ENCODE measurements at regions not wholly inside any gene's neighbourhood (a gene's known extent, or its start where the extent isn't known, plus 50 kb on each side); places are given as distances from the start of the nearest gene placed in this dataset.

- no peak for TF ChIP-seq TAF1 (IDR thresholded peaks at IDR 0.05; ENCODE audit: borderline replicate concordance, insufficient read depth, low read length)
- TF ChIP-seq, protein P1, sequence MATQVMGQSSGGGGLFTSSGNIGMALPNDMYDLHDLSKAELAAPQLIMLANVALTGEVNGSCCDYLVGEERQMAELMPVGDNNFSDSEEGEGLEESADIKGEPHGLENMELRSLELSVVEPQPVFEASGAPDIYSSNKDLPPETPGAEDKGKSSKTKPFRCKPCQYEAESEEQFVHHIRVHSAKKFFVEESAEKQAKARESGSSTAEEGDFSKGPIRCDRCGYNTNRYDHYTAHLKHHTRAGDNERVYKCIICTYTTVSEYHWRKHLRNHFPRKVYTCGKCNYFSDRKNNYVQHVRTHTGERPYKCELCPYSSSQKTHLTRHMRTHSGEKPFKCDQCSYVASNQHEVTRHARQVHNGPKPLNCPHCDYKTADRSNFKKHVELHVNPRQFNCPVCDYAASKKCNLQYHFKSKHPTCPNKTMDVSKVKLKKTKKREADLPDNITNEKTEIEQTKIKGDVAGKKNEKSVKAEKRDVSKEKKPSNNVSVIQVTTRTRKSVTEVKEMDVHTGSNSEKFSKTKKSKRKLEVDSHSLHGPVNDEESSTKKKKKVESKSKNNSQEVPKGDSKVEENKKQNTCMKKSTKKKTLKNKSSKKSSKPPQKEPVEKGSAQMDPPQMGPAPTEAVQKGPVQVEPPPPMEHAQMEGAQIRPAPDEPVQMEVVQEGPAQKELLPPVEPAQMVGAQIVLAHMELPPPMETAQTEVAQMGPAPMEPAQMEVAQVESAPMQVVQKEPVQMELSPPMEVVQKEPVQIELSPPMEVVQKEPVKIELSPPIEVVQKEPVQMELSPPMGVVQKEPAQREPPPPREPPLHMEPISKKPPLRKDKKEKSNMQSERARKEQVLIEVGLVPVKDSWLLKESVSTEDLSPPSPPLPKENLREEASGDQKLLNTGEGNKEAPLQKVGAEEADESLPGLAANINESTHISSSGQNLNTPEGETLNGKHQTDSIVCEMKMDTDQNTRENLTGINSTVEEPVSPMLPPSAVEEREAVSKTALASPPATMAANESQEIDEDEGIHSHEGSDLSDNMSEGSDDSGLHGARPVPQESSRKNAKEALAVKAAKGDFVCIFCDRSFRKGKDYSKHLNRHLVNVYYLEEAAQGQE (IDR thresholded peaks at IDR 0.05; ENCODE audit: insufficient read depth in 1 of 2, low read depth in 2 of 2, low read length in 2 of 2): no peak
- no peak for TF ChIP-seq SIN3A (IDR thresholded peaks at IDR 0.05; ENCODE audit: borderline replicate concordance, insufficient read depth, low read length)
- no peak for TF ChIP-seq FOXP2 (optimal IDR thresholded peaks at IDR 0.05; ENCODE audit: borderline replicate concordance, extremely low read depth, extremely low read length, insufficient read depth)
- TF ChIP-seq POLR2AphosphoS5 (IDR thresholded peaks at IDR 0.05; ENCODE audit: low read depth, low read length): no peak
These were observed 108.4 kb upstream of the TBX20 start for GRCh38 chr7:35362341-35362740.

DNA sequence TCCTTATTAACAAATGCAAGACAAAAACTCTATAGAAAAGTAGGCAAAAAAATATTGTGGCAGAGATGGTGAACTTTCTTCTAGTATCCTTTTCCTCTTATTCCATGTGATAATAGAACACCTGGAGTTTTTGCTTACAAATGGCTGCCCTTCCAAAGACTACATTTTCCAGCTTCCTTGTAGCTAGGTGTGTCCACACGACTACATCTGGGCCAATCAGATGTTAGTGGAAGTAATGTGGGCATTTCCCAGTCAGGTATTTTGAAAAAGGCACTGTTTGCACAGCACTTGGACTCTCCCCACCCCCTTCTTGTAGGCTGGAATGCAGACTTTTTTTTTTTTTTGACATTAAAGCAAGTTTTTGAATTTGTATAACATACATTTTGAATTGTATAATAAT lies 105.5 kb upstream of the TBX20 start:
- TF ChIP-seq SIN3A (IDR thresholded peaks at IDR 0.05; ENCODE audit: borderline replicate concordance, insufficient read depth, low read length) (no peak), POLR2AphosphoS5 (IDR thresholded peaks at IDR 0.05; ENCODE audit: low read depth, low read length) (no peak), FOXP2 (optimal IDR thresholded peaks at IDR 0.05; ENCODE audit: borderline replicate concordance, extremely low read depth, extremely low read length, insufficient read depth) (no peak), TAF1 (IDR thresholded peaks at IDR 0.05; ENCODE audit: borderline replicate concordance, insufficient read depth, low read length) (no peak)
- TF ChIP-seq, protein P1 (IDR thresholded peaks at IDR 0.05; ENCODE audit: insufficient read depth in 1 of 2, low read depth in 2 of 2, low read length in 2 of 2): no peak

- TF ChIP-seq POLR2AphosphoS5 (IDR thresholded peaks at IDR 0.05; ENCODE audit: low read depth, low read length) (no peak), SIN3A (IDR thresholded peaks at IDR 0.05; ENCODE audit: borderline replicate concordance, insufficient read depth, low read length) (no peak), FOXP2 (optimal IDR thresholded peaks at IDR 0.05; ENCODE audit: borderline replicate concordance, extremely low read depth, extremely low read length, insufficient read depth) (no peak), TAF1 (IDR thresholded peaks at IDR 0.05; ENCODE audit: borderline replicate concordance, insufficient read depth, low read length) (no peak)
- TF ChIP-seq, protein P1 (IDR thresholded peaks at IDR 0.05; ENCODE audit: insufficient read depth in 1 of 2, low read depth in 2 of 2, low read length in 2 of 2): no peak
These were observed 102.6 kb upstream of the TBX20 start for GRCh38 chr7:35356495-35356894.

GRCh38 chr7:35355911-35356310 lies 102.0 kb upstream of the TBX20 start:
- TF ChIP-seq SIN3A (IDR thresholded peaks at IDR 0.05; ENCODE audit: borderline replicate concordance, insufficient read depth, low read length): no peak
- TF ChIP-seq, protein P1 (IDR thresholded peaks at IDR 0.05; ENCODE audit: insufficient read depth in 1 of 2, low read depth in 2 of 2, low read length in 2 of 2): no peak
- TF ChIP-seq POLR2AphosphoS5 (IDR thresholded peaks at IDR 0.05; ENCODE audit: low read depth, low read length): no peak
- no peak for TF ChIP-seq TAF1 (IDR thresholded peaks at IDR 0.05; ENCODE audit: borderline replicate concordance, insufficient read depth, low read length)
- TF ChIP-seq FOXP2 (optimal IDR thresholded peaks at IDR 0.05; ENCODE audit: borderline replicate concordance, extremely low read depth, extremely low read length, insufficient read depth): no peak

- TF ChIP-seq, protein P1 (IDR thresholded peaks at IDR 0.05; ENCODE audit: insufficient read depth in 1 of 2, low read depth in 2 of 2, low read length in 2 of 2): no peak
- TF ChIP-seq SIN3A (IDR thresholded peaks at IDR 0.05; ENCODE audit: borderline replicate concordance, insufficient read depth, low read length): no peak
These were observed 101.3 kb upstream of the TBX20 start for GRCh38 chr7:35355199-35355598.
